Gastroesophageal sphincter (tissue), 4 donors: ENCODE measurements at regions not wholly inside any gene's neighbourhood (a gene's known extent, or its start where the extent isn't known, plus 50 kb on each side); places are given as distances from the start of the nearest gene placed in this dataset.

Experiments used
- ATAC-seq: fragments of 150-250 bp; one replicate; pipeline ENCODE4 v1.9.1; 2016; ENCODE audit warnings: mild to moderate bottlenecking, moderate library complexity
- H3K27ac ChIP-seq, 4 donors: fragments of 200-600 bp; sonication (generic) in 3 of 4; 1 replicate in 3 of 4; 2 replicates in 1 of 4; pipeline ENCODE4 v1.5.1; 2016 to 2019
- H3K27me3 ChIP-seq: fragments of 200-600 bp; sonication (generic); one replicate; pipeline ENCODE4 v1.5.1; 2019
- H3K36me3 ChIP-seq, 2 donors: fragments of 200-600 bp; sonication (generic); one replicate each; pipeline ENCODE4 v1.5.1; 2019; ENCODE audit warnings: control low read depth in 1 of 2
- H3K4me1 ChIP-seq, 3 donors: fragments of 200-600 bp; sonication (generic); 1 replicate in 2 of 3; 2 replicates in 1 of 3; pipeline ENCODE4 v1.5.1; 2016 to 2019; ENCODE audit warnings: control low read depth in 2 of 3
- H3K4me3 ChIP-seq, 2 donors: fragments of 200-600 bp; sonication (generic); one replicate each; pipeline ENCODE4 v1.5.1; 2019; ENCODE audit warnings: mild to moderate bottlenecking in 1 of 2, moderate library complexity in 1 of 2
- H3K9me3 ChIP-seq, 3 donors: fragments of 200-600 bp; sonication (generic); one replicate each; pipeline ENCODE4 v1.5.1; 2017 to 2019; ENCODE audit warnings: control low read depth in 2 of 3
- EP300 ChIP-seq: sonication (generic); formaldehyde crosslinking; IDR thresholded peaks from one replicate; pipeline ENCODE4 v1.6.1; 2017; ENCODE audit warnings: antibody characterized with exemption, mild to moderate bottlenecking
- POLR2A ChIP-seq, 2 donors: fragments of 450-650 bp; IDR thresholded peaks; one replicate each; pipeline ENCODE4 v1.6.1; 2017; ENCODE audit warnings: antibody characterized with exemption in 2 of 2, mild to moderate bottlenecking in 2 of 2, moderate library complexity in 1 of 2
- POLR2AphosphoS5 ChIP-seq: sonication (generic); formaldehyde crosslinking; IDR thresholded peaks from one replicate; pipeline ENCODE4 v1.6.1; 2017; ENCODE audit warnings: antibody characterized with exemption
- WGBS, 2 donors: methylation state at CpG; one replicate each; pipeline ENCODE4 v1.1.5; 2018; ENCODE audit warnings: low coverage in 1 of 2; 5-methylcytosine and 5-hydroxymethylcytosine counted together
- TF ChIP-seq, protein P1 (sequence below), 4 experiments: fragments of 200-600 bp in 2 of 4; fragments of 450-650 bp in 2 of 4; sonication (generic) in 1 of 4; IDR thresholded peaks; one replicate each; pipeline ENCODE4 v1.5.1; 2017 to 2019; ENCODE audit warnings: antibody characterized with exemption in 4 of 4, mild to moderate bottlenecking in 2 of 4, moderate library complexity in 2 of 4

DNA sequence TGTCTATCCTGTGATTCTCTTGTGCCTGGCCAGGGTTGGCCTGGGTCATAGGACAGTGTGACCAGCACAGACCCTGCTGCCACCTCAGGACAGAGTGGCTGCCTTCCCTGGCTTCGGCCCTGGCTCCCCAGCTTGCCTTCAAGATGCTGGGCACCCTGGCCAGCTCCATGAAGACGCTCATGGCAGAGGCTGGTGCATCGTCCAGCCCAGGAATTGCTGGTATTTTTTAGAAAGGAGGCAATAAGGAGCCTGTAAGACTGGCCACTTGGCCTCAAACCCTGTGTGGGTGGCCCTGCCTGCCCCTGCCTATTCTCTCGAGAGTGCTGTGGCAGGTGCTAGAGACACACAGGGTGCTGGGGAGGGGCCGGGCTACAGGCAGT, 70.4 kb upstream of the ACTRT2 start:
- H3K27ac ChIP-seq: no peak overlapping the region
- peaks cover 0 to 42% (median 0%) of the 10 kb centered on the region in 3 donors for H3K9me3 ChIP-seq
- peaks cover 62% of the 10 kb centered on the region for H3K27me3 ChIP-seq
- no peaks in the 10 kb centered on the region for H3K36me3 ChIP-seq
- H3K4me1 ChIP-seq: no peaks in the 10 kb centered on the region
- H3K4me3 ChIP-seq: no peak overlapping the region
- TF ChIP-seq, protein P1, sequence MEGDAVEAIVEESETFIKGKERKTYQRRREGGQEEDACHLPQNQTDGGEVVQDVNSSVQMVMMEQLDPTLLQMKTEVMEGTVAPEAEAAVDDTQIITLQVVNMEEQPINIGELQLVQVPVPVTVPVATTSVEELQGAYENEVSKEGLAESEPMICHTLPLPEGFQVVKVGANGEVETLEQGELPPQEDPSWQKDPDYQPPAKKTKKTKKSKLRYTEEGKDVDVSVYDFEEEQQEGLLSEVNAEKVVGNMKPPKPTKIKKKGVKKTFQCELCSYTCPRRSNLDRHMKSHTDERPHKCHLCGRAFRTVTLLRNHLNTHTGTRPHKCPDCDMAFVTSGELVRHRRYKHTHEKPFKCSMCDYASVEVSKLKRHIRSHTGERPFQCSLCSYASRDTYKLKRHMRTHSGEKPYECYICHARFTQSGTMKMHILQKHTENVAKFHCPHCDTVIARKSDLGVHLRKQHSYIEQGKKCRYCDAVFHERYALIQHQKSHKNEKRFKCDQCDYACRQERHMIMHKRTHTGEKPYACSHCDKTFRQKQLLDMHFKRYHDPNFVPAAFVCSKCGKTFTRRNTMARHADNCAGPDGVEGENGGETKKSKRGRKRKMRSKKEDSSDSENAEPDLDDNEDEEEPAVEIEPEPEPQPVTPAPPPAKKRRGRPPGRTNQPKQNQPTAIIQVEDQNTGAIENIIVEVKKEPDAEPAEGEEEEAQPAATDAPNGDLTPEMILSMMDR (IDR thresholded peaks at IDR 0.05): no peak
- TF ChIP-seq POLR2A (IDR thresholded peaks at IDR 0.05): no peak
- no peak for TF ChIP-seq EP300
- no peak for TF ChIP-seq POLR2AphosphoS5
- WGBS, 2 donors: 83% methylated on average over 1 of the region's 5 CpGs; no CpG with 5 or more reads in 1 of the 2 donors
- ATAC-seq: no peak

DNA sequence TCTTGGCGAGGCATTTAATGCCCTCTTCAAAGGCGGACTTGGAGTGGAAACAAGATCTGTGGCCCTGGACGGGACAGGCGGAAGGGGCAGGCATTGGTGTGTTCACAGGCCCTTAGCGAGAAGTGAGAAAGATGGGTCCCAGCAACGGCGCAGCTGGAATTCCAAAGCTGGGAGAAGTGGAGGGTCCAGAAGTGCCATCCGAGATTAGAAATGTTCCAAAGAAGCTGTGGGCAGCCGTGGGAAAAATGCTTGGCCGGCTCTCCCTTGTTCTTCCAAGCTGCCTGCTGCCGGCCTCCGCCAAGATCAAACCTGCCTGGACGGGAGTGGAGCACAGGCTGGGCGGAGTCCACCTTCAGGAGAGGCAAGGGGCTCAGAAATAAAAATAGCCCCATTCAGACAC, 69.4 kb upstream of the ACTRT2 start:
- no peak for TF ChIP-seq POLR2AphosphoS5
- TF ChIP-seq EP300: no peak
- TF ChIP-seq POLR2A (IDR thresholded peaks at IDR 0.05): no peak
- Histone ChIP-seq H3K9me3 (peaks cover 0 to 51% (median 0%) of the 10 kb centered on the region in 3 donors), H3K27ac (no peak overlapping the region), H3K27me3 (peaks cover 53% of the 10 kb centered on the region), H3K4me1 (no peaks in the 10 kb centered on the region), H3K4me3 (no peak overlapping the region), H3K36me3 (no peaks in the 10 kb centered on the region)
- WGBS, 2 donors: 75% methylated on average over 5 of the region's 14 CpGs; no CpG with 5 or more reads in 1 of the 2 donors
- no peak for ATAC-seq

DNA sequence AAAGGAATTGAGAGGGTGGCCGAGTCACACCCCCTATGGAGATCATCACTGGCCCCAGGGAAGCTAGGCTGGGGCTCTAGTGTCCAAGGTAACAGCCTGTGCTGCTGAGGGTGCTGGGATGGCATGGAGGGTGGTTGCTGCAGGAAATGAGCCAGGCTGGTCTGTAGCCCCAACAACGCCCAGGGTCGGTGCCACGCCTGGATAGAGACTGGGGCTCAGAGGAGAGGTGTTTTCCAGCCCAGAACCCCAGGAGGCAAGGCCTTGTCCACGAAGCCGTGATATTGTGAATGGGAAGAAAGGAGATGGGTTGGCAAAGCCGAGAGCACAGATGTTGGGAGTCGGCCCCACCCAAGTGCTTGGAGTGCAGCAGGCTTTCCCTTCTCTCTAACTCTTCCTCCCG, 68.9 kb upstream of the ACTRT2 start:
- WGBS, 2 donors: 79 to 93% methylated on average over 3 to 8 of the region's 9 CpGs
- Histone ChIP-seq H3K27ac (no peak overlapping the region), H3K4me3 (no peak overlapping the region), H3K27me3 (peaks cover 48% of the 10 kb centered on the region), H3K9me3 (peaks cover 0 to 56% (median 0%) of the 10 kb centered on the region in 3 donors), H3K36me3 (no peaks in the 10 kb centered on the region), H3K4me1 (no peaks in the 10 kb centered on the region)
- no peak for ATAC-seq
- TF ChIP-seq, protein P1 (IDR thresholded peaks at IDR 0.05): no peak
- no peak for TF ChIP-seq EP300
- no peak for TF ChIP-seq POLR2AphosphoS5
- TF ChIP-seq POLR2A (IDR thresholded peaks at IDR 0.05): no peak

- ATAC-seq: no peak
- Histone ChIP-seq H3K27me3 (peaks cover 41% of the 10 kb centered on the region), H3K4me3 (no peak overlapping the region), H3K4me1 (no peaks in the 10 kb centered on the region), H3K36me3 (no peaks in the 10 kb centered on the region), H3K27ac (no peak overlapping the region), H3K9me3 (peaks cover 0 to 62% (median 0%) of the 10 kb centered on the region in 3 donors)
- 78 to 100% methylated on average over 2 to 4 of the region's 7 CpGs for WGBS, 2 donors
- no peak for TF ChIP-seq POLR2A (IDR thresholded peaks at IDR 0.05)
- TF ChIP-seq POLR2AphosphoS5: no peak
- TF ChIP-seq, protein P1 (IDR thresholded peaks at IDR 0.05): no peak
These were observed 68.3 kb upstream of the ACTRT2 start for GRCh38 chr1:2952992-2953391.

DNA sequence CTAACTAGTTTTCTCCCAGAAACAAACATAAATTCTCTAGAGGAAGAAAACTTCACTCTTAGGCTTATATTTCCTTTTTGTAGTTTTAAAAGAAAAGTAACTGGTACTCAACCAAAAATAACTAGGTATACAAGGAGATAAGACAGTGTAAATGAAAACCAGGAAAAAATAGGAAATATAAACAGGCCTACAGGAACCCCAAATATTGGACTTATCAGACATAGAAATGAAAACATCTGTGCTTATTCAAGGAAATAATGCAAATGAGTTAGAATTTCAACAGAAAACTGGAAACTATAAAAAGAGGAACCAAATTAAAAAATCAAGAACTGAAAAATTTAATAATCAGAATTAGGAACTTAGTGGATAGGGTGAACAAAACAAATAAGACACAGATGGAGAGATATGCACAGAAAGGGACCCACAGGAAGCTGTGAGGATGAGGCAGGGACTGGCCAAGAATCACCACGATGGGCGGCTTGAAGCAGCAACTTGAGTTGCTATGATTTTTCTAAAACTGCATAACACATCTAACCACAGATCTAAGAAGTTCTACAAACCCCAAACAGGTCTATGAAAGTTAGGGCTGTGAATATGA, 67.5 kb upstream of the ACTRT2 start:
- WGBS, 2 donors: 71 to 79% methylated on average over 2 of the region's 2 CpGs
- no peaks in the 10 kb centered on the region for H3K36me3 ChIP-seq
- ATAC-seq: no peak
- no peak overlapping the region for H3K27ac ChIP-seq
- H3K4me1 ChIP-seq: no peaks in the 10 kb centered on the region
- H3K4me3 ChIP-seq: no peak overlapping the region
- peaks cover 33% of the 10 kb centered on the region for H3K27me3 ChIP-seq
- H3K9me3 ChIP-seq: peaks cover 0 to 70% (median 0%) of the 10 kb centered on the region in 3 donors
- TF ChIP-seq, protein P1 (IDR thresholded peaks at IDR 0.05): no peak
